ENCODE measurements at regions not wholly inside any gene's neighbourhood (a gene's known extent, or its start where the extent isn't known, plus 50 kb on each side); places are given as distances from the start of the nearest gene placed in this dataset.

GRCh38 chr3:53949541-53949940 is 57.9 kb upstream of the SELENOK start:
- no peak for DNase-seq (ENCODE audit: low read depth)

- no peak for DNase-seq (ENCODE audit: low read depth)
Observed at GRCh38 chr3:53948174-53948573, 56.5 kb upstream of the SELENOK start.

GRCh38 chr3:53944028-53944427 is 52.4 kb upstream of the SELENOK start:
- DNase-seq (ENCODE audit: low read depth): no peak

- peak; percentile 57 for DNase-seq (ENCODE audit: low read depth)
Observed at GRCh38 chr3:53941950-53942349, 50.3 kb upstream of the SELENOK start.
